Suprapubic skin (tissue), 4 donors: ENCODE measurements at regions not wholly inside any gene's neighbourhood (a gene's known extent, or its start where the extent isn't known, plus 50 kb on each side); places are given as distances from the start of the nearest gene placed in this dataset.

Experiments
- DNase-seq, 2 donors: peaks; one replicate each; pipeline ENCODE4 v3.0.0-alpha.2; 2019; ENCODE audit warnings: low spot score in 2 of 2
- H3K27ac ChIP-seq: fragments of 200-600 bp; sonication (generic); one replicate; pipeline ENCODE4 v1.5.1; 2019
- H3K27me3 ChIP-seq: fragments of 200-600 bp; sonication (generic); one replicate; pipeline ENCODE4 v1.5.1; 2019
- H3K36me3 ChIP-seq: fragments of 200-600 bp; sonication (generic); one replicate; pipeline ENCODE4 v1.5.1; 2019
- H3K4me1 ChIP-seq: fragments of 200-600 bp; sonication (generic); one replicate; pipeline ENCODE4 v1.5.1; 2019
- H3K4me3 ChIP-seq: fragments of 200-600 bp; sonication (generic); one replicate; pipeline ENCODE4 v1.5.1; 2019; ENCODE audit warnings: mild to moderate bottlenecking
- H3K9me3 ChIP-seq: fragments of 200-600 bp; sonication (generic); one replicate; pipeline ENCODE4 v1.5.1; 2019
- EP300 ChIP-seq: sonication (generic); formaldehyde crosslinking; IDR thresholded peaks from one replicate; pipeline ENCODE4 v1.6.1; 2017; ENCODE audit warnings: antibody characterized with exemption
- POLR2A ChIP-seq, 2 donors: fragments of 450-650 bp; IDR thresholded peaks; one replicate each; pipeline ENCODE4 v1.6.1; 2017; ENCODE audit warnings: antibody characterized with exemption in 2 of 2, mild to moderate bottlenecking in 2 of 2, moderate library complexity in 2 of 2
- POLR2AphosphoS5 ChIP-seq, 3 donors: sonication (generic); formaldehyde crosslinking; IDR thresholded peaks; one replicate each; pipeline ENCODE4 v1.6.1; 2017; ENCODE audit warnings: antibody characterized with exemption in 3 of 3
- WGBS: methylation state at CpG from one replicate; pipeline ENCODE4 v1.1.5; 2018; 5-methylcytosine and 5-hydroxymethylcytosine counted together
- TF ChIP-seq, protein P1 (sequence below), 2 donors: fragments of 200-600 bp in 1 of 2; fragments of 450-650 bp in 1 of 2; sonication (generic) in 1 of 2; IDR thresholded peaks; one replicate each; pipeline ENCODE4 v1.5.1; 2016 to 2019; ENCODE audit warnings: antibody characterized with exemption in 2 of 2, mild to moderate bottlenecking in 1 of 2, moderate library complexity in 1 of 2

- no peaks in the 10 kb centered on the region for H3K27me3 ChIP-seq
- H3K4me1 ChIP-seq, result peaks cover 2% of the 10 kb centered on the region
- no peak for DNase-seq
- H3K9me3 ChIP-seq, result no peaks in the 10 kb centered on the region
- TF ChIP-seq POLR2AphosphoS5 (IDR thresholded peaks at IDR 0.05), result no peak
- TF ChIP-seq EP300, result no peak
- TF ChIP-seq, protein P1, sequence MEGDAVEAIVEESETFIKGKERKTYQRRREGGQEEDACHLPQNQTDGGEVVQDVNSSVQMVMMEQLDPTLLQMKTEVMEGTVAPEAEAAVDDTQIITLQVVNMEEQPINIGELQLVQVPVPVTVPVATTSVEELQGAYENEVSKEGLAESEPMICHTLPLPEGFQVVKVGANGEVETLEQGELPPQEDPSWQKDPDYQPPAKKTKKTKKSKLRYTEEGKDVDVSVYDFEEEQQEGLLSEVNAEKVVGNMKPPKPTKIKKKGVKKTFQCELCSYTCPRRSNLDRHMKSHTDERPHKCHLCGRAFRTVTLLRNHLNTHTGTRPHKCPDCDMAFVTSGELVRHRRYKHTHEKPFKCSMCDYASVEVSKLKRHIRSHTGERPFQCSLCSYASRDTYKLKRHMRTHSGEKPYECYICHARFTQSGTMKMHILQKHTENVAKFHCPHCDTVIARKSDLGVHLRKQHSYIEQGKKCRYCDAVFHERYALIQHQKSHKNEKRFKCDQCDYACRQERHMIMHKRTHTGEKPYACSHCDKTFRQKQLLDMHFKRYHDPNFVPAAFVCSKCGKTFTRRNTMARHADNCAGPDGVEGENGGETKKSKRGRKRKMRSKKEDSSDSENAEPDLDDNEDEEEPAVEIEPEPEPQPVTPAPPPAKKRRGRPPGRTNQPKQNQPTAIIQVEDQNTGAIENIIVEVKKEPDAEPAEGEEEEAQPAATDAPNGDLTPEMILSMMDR (IDR thresholded peaks at IDR 0.05), result no peak
- no peak for TF ChIP-seq POLR2A (IDR thresholded peaks at IDR 0.05)
- H3K4me3 ChIP-seq, result no peak overlapping the region
- H3K27ac ChIP-seq, result no peak overlapping the region
- H3K36me3 ChIP-seq, result no peaks in the 10 kb centered on the region
- WGBS, result 24% methylated on average over 3 of the region's 3 CpGs
Observed at GRCh38 chr13:79918620-79919019, 422.3 kb downstream of the SPRY2 start.

- Histone ChIP-seq H3K27me3 (no peaks in the 10 kb centered on the region), H3K27ac (no peak overlapping the region), H3K9me3 (no peaks in the 10 kb centered on the region), H3K36me3 (no peaks in the 10 kb centered on the region), H3K4me3 (no peak overlapping the region), H3K4me1 (peaks cover 2% of the 10 kb centered on the region)
- WGBS, result 98% methylated on average over 3 of the region's 3 CpGs
- no peak for DNase-seq
- TF ChIP-seq, protein P1 (IDR thresholded peaks at IDR 0.05), result no peak
- TF ChIP-seq EP300 (no peak), POLR2A (IDR thresholded peaks at IDR 0.05) (no peak), POLR2AphosphoS5 (IDR thresholded peaks at IDR 0.05) (no peak)
Observed at GRCh38 chr13:79917628-79918027, 423.3 kb downstream of the SPRY2 start.

GRCh38 chr13:79915114-79915811 is 425.7 kb downstream of the SPRY2 start:
- Histone ChIP-seq H3K27ac (no peak overlapping the region), H3K9me3 (no peaks in the 10 kb centered on the region), H3K36me3 (no peaks in the 10 kb centered on the region), H3K4me3 (no peak overlapping the region), H3K27me3 (no peaks in the 10 kb centered on the region), H3K4me1 (peaks cover 2% of the 10 kb centered on the region)
- no peak for DNase-seq
- WGBS, result 66% methylated on average over 7 of the region's 7 CpGs
- TF ChIP-seq POLR2A (IDR thresholded peaks at IDR 0.05) (no peak), EP300 (no peak), POLR2AphosphoS5 (IDR thresholded peaks at IDR 0.05) (no peak)
- TF ChIP-seq, protein P1 (IDR thresholded peaks at IDR 0.05), result no peak

DNA sequence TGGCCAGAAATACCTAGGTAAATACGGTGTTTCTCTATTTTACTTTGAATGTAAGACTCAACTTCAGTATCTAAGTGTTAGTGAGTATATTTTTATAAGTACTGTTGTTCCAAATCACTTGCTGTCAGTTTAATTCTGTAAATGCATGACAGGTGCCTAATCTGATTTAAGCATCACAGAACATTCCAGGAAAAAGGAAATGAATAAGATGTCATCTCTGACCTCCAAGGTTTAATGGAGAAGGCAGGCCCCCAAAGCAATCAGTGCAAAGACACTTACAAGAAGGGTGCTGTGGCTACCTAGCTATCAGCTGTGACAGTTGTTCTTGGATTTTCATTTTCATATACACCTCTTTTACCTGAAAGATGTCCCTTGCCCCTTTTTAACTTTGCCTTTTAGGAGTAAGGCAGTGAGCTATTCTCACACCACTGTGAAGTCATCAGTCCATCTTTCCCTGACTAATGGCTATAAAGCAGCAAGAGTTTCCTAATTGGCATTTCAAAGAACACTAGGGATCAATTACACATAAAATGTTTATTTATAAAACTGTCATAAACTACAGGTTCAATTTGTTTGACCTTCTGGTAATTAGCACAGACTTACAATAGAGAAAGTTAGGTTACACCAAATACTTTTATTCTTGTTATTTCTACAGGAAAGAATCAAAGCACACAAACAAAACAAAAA is 427.6 kb downstream of the SPRY2 start:
- no peaks in the 10 kb centered on the region for H3K9me3 ChIP-seq
- H3K36me3 ChIP-seq, result no peaks in the 10 kb centered on the region
- no peak overlapping the region for H3K4me3 ChIP-seq
- no peaks in the 10 kb centered on the region for H3K4me1 ChIP-seq
- H3K27ac ChIP-seq, result no peak overlapping the region
- 92% methylated on average over 1 of the region's 1 CpG for WGBS
- H3K27me3 ChIP-seq, result no peaks in the 10 kb centered on the region
- TF ChIP-seq POLR2A (IDR thresholded peaks at IDR 0.05) (no peak), POLR2AphosphoS5 (IDR thresholded peaks at IDR 0.05) (no peak), EP300 (no peak)
- TF ChIP-seq, protein P1 (IDR thresholded peaks at IDR 0.05), result no peak
- no peak for DNase-seq

GRCh38 chr13:79912403-79912802 is 428.5 kb downstream of the SPRY2 start:
- H3K4me3 ChIP-seq, result no peak overlapping the region
- no peaks in the 10 kb centered on the region for H3K27me3 ChIP-seq
- no peak for TF ChIP-seq EP300
- TF ChIP-seq, protein P1 (IDR thresholded peaks at IDR 0.05), result no peak
- TF ChIP-seq POLR2AphosphoS5 (IDR thresholded peaks at IDR 0.05), result no peak
- no peak for TF ChIP-seq POLR2A (IDR thresholded peaks at IDR 0.05)
- WGBS, result 67% methylated on average over 3 of the region's 3 CpGs
- DNase-seq, result no peak
- no peaks in the 10 kb centered on the region for H3K36me3 ChIP-seq
- no peaks in the 10 kb centered on the region for H3K4me1 ChIP-seq
- no peaks in the 10 kb centered on the region for H3K9me3 ChIP-seq
- H3K27ac ChIP-seq, result no peak overlapping the region
